ENCODE measurements at regions not wholly inside any gene's neighbourhood (a gene's known extent, or its start where the extent isn't known, plus 50 kb on each side); places are given as distances from the start of the nearest gene placed in this dataset.

DNA sequence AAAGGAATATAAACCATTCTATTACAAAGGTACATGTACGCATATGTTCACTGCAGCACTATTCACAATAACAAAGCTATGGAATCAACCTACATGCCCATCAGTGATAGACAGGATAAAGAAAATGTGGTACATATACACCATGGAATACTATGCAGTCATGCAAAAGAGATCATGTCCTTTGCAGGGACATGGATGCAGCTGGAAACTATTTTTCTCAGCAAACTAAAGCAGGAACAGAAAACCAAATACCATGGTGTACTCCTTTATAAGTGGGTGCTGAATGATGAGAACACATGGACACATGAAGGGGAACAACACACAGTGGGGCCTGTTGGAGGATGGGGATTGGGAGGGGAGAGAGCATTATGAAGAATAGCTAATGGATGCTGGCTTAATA lies 104.6 kb upstream of the CENPW start:
- DNase-seq (ENCODE audit: low spot score): no peak
- TF ChIP-seq CTCF (IDR thresholded peaks at IDR 0.05) (no peak), POLR2AphosphoS5 (IDR thresholded peaks at IDR 0.05) (no peak), POLR2A (IDR thresholded peaks at IDR 0.05) (no peak)
- H3K36me3 ChIP-seq: no peaks in the 10 kb centered on the region
- no peaks in the 10 kb centered on the region for H3K27me3 ChIP-seq (replicated peaks; ENCODE audit: insufficient read depth)
- no peaks in the 10 kb centered on the region for H3K9me3 ChIP-seq
- intact Hi-C loops (cut with DNase I): no loop called here
- no peaks in the 10 kb centered on the region for H3K4me1 ChIP-seq (replicated peaks)
- WGBS: 100% methylated on average over 1 of the region's 1 CpG
- no peak overlapping the region for H3K27ac ChIP-seq
- H3K4me3 ChIP-seq: no peak overlapping the region

GRCh38 chr6:126245077-126245476 lies 94.8 kb upstream of the CENPW start:
- no peaks in the 10 kb centered on the region for H3K4me1 ChIP-seq (replicated peaks)
- WGBS: 81% methylated on average over 1 of the region's 1 CpG
- no peaks in the 10 kb centered on the region for H3K27me3 ChIP-seq (replicated peaks; ENCODE audit: insufficient read depth)
- H3K9me3 ChIP-seq: no peaks in the 10 kb centered on the region
- DNase-seq (ENCODE audit: low spot score): no peak
- no peak overlapping the region for H3K27ac ChIP-seq
- TF ChIP-seq POLR2A (IDR thresholded peaks at IDR 0.05) (no peak), POLR2AphosphoS5 (IDR thresholded peaks at IDR 0.05) (no peak), CTCF (IDR thresholded peaks at IDR 0.05) (no peak)
- H3K36me3 ChIP-seq: no peaks in the 10 kb centered on the region
- intact Hi-C loops (cut with DNase I): no loop called here
- no peak overlapping the region for H3K4me3 ChIP-seq

DNA sequence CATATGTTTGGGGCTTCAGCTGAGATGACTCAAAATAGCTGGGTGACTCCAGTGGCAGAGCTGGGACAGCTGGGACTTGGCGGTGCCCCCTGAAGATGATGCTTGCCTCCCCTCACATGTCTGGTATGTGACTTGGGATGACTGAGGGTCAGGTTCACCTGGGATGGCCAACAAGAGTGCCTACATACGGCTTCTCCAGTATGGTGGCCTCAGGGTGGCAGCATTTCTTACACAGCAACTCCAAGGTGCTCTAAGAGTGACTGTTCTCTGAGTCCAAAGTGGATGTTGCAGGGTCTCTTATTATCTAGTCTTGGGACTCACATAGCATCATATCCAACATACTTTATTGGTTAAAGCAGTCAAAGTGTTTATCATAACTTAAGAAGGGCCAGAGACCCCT lies 87.8 kb upstream of the CENPW start:
- no peaks in the 10 kb centered on the region for H3K27me3 ChIP-seq (replicated peaks; ENCODE audit: insufficient read depth)
- no peak overlapping the region for H3K4me3 ChIP-seq
- H3K36me3 ChIP-seq: no peaks in the 10 kb centered on the region
- no peaks in the 10 kb centered on the region for H3K4me1 ChIP-seq (replicated peaks)
- no peak overlapping the region for H3K27ac ChIP-seq
- WGBS: 94% methylated on average over 2 of the region's 2 CpGs
- TF ChIP-seq POLR2AphosphoS5 (IDR thresholded peaks at IDR 0.05) (no peak), CTCF (IDR thresholded peaks at IDR 0.05) (no peak), POLR2A (IDR thresholded peaks at IDR 0.05) (no peak)
- no peaks in the 10 kb centered on the region for H3K9me3 ChIP-seq
- DNase-seq (ENCODE audit: low spot score): no peak
- intact Hi-C loops (cut with DNase I): no loop called here

DNA sequence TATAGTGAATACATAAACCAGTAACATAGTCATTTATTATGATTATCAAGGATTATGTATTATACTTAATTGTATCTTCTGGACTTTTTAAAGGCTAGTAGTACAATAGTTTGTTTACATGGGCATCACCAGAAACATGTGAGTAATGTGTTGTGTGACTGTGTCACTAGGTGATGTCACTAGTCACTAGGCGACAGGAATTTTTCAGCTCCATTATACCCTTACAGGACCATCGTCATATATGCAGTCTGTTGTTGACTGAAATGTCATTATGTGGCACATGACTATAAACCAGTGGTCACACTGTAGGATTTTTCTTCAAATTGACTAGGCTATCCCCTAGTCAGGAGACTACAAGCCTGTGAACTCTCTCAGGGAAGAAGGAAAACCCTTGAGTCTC lies 86.5 kb upstream of the CENPW start:
- Histone ChIP-seq H3K9me3 (no peaks in the 10 kb centered on the region), H3K4me3 (no peak overlapping the region), H3K36me3 (no peaks in the 10 kb centered on the region), H3K4me1 (replicated peaks) (no peaks in the 10 kb centered on the region), H3K27ac (no peak overlapping the region), H3K27me3 (replicated peaks; ENCODE audit: insufficient read depth) (no peaks in the 10 kb centered on the region)
- DNase-seq (ENCODE audit: low spot score): no peak
- intact Hi-C loops (cut with DNase I): no loop called here
- 90% methylated on average over 2 of the region's 2 CpGs for WGBS
- TF ChIP-seq POLR2A (IDR thresholded peaks at IDR 0.05) (no peak), POLR2AphosphoS5 (IDR thresholded peaks at IDR 0.05) (no peak), CTCF (IDR thresholded peaks at IDR 0.05) (no peak)

- TF ChIP-seq CTCF (IDR thresholded peaks at IDR 0.05) (no peak), POLR2AphosphoS5 (IDR thresholded peaks at IDR 0.05) (no peak)
- H3K9me3 ChIP-seq: no peaks in the 10 kb centered on the region
- WGBS: 96% methylated on average over 18 of the region's 18 CpGs
- no peaks in the 10 kb centered on the region for H3K4me1 ChIP-seq (replicated peaks)
- H3K4me3 ChIP-seq: no peak overlapping the region
- no peak overlapping the region for H3K27ac ChIP-seq
- H3K36me3 ChIP-seq: no peaks in the 10 kb centered on the region
- DNase-seq (ENCODE audit: low spot score): no peak
- H3K27me3 ChIP-seq (replicated peaks; ENCODE audit: insufficient read depth): no peaks in the 10 kb centered on the region
- intact Hi-C loops (cut with DNase I): no loop called here
These were observed 81.8 kb upstream of the CENPW start for GRCh38 chr6:126258150-126258549.
